ENCODE measurements at regions not wholly inside any gene's neighbourhood (a gene's known extent, or its start where the extent isn't known, plus 50 kb on each side); places are given as distances from the start of the nearest gene placed in this dataset.

DNA sequence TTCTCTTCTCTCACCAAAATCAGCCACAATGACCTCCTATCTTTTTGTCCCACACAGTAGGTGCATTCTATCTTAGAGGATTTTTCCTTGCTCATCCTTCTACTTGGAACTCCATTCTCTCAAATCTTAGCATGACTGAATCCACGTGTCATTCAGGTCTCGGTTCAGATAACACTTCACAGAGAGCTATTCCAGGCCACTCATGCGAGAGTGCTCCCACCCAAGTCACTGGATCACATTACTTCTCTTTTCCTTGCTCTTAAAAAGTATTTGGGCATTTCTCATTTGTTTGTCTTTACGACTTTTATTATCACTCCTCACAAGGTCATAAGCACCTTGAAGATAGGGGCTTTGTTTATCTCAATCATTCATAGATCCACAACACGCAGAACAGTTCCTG, 647.5 kb upstream of the TENM3 start:
- no peak overlapping the region for H3K4me3 ChIP-seq (ENCODE audit: insufficient read depth, low read length)
- no peaks in the 10 kb centered on the region for H3K36me3 ChIP-seq (ENCODE audit: insufficient read depth, low read length)
- H3K79me2 ChIP-seq (ENCODE audit: insufficient read depth, low read length), result no peaks in the 10 kb centered on the region
- TF ChIP-seq, protein P1, sequence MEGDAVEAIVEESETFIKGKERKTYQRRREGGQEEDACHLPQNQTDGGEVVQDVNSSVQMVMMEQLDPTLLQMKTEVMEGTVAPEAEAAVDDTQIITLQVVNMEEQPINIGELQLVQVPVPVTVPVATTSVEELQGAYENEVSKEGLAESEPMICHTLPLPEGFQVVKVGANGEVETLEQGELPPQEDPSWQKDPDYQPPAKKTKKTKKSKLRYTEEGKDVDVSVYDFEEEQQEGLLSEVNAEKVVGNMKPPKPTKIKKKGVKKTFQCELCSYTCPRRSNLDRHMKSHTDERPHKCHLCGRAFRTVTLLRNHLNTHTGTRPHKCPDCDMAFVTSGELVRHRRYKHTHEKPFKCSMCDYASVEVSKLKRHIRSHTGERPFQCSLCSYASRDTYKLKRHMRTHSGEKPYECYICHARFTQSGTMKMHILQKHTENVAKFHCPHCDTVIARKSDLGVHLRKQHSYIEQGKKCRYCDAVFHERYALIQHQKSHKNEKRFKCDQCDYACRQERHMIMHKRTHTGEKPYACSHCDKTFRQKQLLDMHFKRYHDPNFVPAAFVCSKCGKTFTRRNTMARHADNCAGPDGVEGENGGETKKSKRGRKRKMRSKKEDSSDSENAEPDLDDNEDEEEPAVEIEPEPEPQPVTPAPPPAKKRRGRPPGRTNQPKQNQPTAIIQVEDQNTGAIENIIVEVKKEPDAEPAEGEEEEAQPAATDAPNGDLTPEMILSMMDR (IDR thresholded peaks at IDR 0.05; ENCODE audit: extremely low read depth, low read depth, low read length), result no peak
- no peak overlapping the region for H3K4me2 ChIP-seq (ENCODE audit: insufficient read depth, low read length)
- no peak overlapping the region for H2AFZ ChIP-seq (ENCODE audit: low read length)
- H4K20me1 ChIP-seq (ENCODE audit: insufficient read depth, low read length), result no peaks in the 10 kb centered on the region
- H3K4me1 ChIP-seq (ENCODE audit: insufficient read depth, low read length), result peaks cover 8% of the 10 kb centered on the region
- DNase-seq (ENCODE audit: insufficient read length, low spot score, missing footprints), result no peak
- no peaks in the 10 kb centered on the region for H3K27me3 ChIP-seq (ENCODE audit: insufficient read depth, low read length)
- no peak overlapping the region for H3K27ac ChIP-seq (ENCODE audit: low read depth, low read length)
- H3K9me3 ChIP-seq (ENCODE audit: low read depth, low read length), result no peaks in the 10 kb centered on the region

DNA sequence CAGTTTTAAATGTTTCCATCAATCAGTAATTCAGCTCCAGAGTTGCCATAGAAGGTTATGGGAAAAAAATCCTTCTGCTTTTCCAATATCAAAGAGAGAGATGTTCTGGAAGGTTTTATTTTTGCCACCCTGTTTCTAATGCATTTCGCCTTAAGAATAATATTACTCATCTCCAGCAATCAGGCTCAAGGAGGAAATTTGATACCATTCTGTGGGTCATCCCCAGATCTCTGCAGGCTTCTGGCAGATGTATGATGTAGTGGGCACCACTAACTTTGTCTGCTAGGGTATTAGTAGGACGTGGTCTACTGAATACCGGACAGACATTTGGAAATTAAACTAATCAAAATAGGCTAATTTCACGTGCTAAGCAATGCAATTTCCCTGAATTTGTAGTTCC, 645.4 kb upstream of the TENM3 start:
- TF ChIP-seq, protein P1 (IDR thresholded peaks at IDR 0.05; ENCODE audit: extremely low read depth, low read depth, low read length), result no peak
- Histone ChIP-seq H3K27ac (ENCODE audit: low read depth, low read length) (no peak overlapping the region), H3K27me3 (ENCODE audit: insufficient read depth, low read length) (no peaks in the 10 kb centered on the region), H3K4me1 (ENCODE audit: insufficient read depth, low read length) (peaks cover 8% of the 10 kb centered on the region), H3K79me2 (ENCODE audit: insufficient read depth, low read length) (no peaks in the 10 kb centered on the region), H2AFZ (ENCODE audit: low read length) (peak overlapping the region; percentile 25), H3K9me3 (ENCODE audit: low read depth, low read length) (no peaks in the 10 kb centered on the region), H3K4me2 (ENCODE audit: insufficient read depth, low read length) (peak overlapping the region; percentile 41), H4K20me1 (ENCODE audit: insufficient read depth, low read length) (no peaks in the 10 kb centered on the region), H3K36me3 (ENCODE audit: insufficient read depth, low read length) (no peaks in the 10 kb centered on the region), H3K4me3 (ENCODE audit: insufficient read depth, low read length) (no peak overlapping the region)
- peak; percentile 86 for DNase-seq (ENCODE audit: insufficient read length, low spot score, missing footprints)

DNA sequence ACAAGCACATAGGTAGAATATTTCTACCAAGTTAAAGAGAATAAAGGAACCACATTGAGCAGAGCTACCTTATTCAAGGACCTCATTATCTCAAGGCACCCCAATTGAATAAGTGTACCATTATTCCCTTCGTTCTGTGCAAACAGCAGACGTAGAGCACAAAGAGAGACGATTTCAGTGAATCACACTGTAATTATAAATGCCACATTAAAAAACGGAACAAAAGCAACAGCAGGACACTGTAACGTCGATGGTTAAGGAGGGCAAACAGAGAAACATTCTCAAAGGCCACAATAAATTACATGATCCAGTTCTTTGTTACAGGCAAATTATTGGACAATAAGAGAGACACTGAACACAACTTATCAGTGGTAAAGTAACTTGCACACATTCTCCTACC, 644.1 kb upstream of the TENM3 start:
- Histone ChIP-seq H3K79me2 (ENCODE audit: insufficient read depth, low read length) (no peaks in the 10 kb centered on the region), H2AFZ (ENCODE audit: low read length) (no peak overlapping the region), H3K27me3 (ENCODE audit: insufficient read depth, low read length) (no peaks in the 10 kb centered on the region), H3K27ac (ENCODE audit: low read depth, low read length) (no peak overlapping the region), H3K9me3 (ENCODE audit: low read depth, low read length) (no peaks in the 10 kb centered on the region), H3K4me1 (ENCODE audit: insufficient read depth, low read length) (peaks cover 8% of the 10 kb centered on the region), H4K20me1 (ENCODE audit: insufficient read depth, low read length) (no peaks in the 10 kb centered on the region), H3K4me3 (ENCODE audit: insufficient read depth, low read length) (no peak overlapping the region), H3K36me3 (ENCODE audit: insufficient read depth, low read length) (no peaks in the 10 kb centered on the region), H3K4me2 (ENCODE audit: insufficient read depth, low read length) (no peak overlapping the region)
- no peak for DNase-seq (ENCODE audit: insufficient read length, low spot score, missing footprints)
- TF ChIP-seq, protein P1 (IDR thresholded peaks at IDR 0.05; ENCODE audit: extremely low read depth, low read depth, low read length), result no peak

DNA sequence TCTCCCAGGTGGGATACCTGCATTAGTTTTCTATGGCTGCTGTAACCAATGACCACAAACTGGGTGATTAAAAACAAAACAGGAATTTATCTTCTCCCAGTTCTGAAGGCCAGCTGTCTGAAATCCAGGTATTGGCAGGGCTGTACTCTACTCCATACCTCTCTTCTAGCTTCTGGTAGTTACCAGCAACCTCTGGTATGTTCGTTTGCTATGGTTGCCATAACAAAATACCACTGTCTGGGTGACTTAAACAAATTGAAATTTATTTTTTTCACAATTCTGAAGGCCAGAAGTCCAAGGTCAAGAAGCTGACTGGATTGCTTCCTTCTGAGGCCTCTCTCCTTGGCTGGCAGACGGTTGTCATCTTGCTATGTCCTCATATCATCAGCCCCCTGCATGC, 642.1 kb upstream of the TENM3 start:
- TF ChIP-seq, protein P1 (IDR thresholded peaks at IDR 0.05; ENCODE audit: extremely low read depth, low read depth, low read length), result no peak
- DNase-seq (ENCODE audit: insufficient read length, low spot score, missing footprints), result no peak
- H4K20me1 ChIP-seq (ENCODE audit: insufficient read depth, low read length), result no peaks in the 10 kb centered on the region
- peaks cover 8% of the 10 kb centered on the region for H3K4me1 ChIP-seq (ENCODE audit: insufficient read depth, low read length)
- no peaks in the 10 kb centered on the region for H3K36me3 ChIP-seq (ENCODE audit: insufficient read depth, low read length)
- H3K9me3 ChIP-seq (ENCODE audit: low read depth, low read length), result no peaks in the 10 kb centered on the region
- H2AFZ ChIP-seq (ENCODE audit: low read length), result no peak overlapping the region
- H3K27me3 ChIP-seq (ENCODE audit: insufficient read depth, low read length), result no peaks in the 10 kb centered on the region
- H3K79me2 ChIP-seq (ENCODE audit: insufficient read depth, low read length), result no peaks in the 10 kb centered on the region
- no peak overlapping the region for H3K4me3 ChIP-seq (ENCODE audit: insufficient read depth, low read length)
- H3K27ac ChIP-seq (ENCODE audit: low read depth, low read length), result no peak overlapping the region
- no peak overlapping the region for H3K4me2 ChIP-seq (ENCODE audit: insufficient read depth, low read length)
